Fibroblast of lung (primary cell): ENCODE measurements at regions not wholly inside any gene's neighbourhood (a gene's known extent, or its start where the extent isn't known, plus 50 kb on each side); places are given as distances from the start of the nearest gene placed in this dataset.

ENCODE experiments used
- DNase-seq, 2 donors: peaks; one replicate each; pipeline versions ENCODE4 v3.0.0 to v3.0.0-alpha.2; 2010; ENCODE audit warnings: low read depth in 2 of 2
- H2AFZ ChIP-seq: 2 replicates; pipeline ENCODE4 v1.5.1; 2012; ENCODE audit warnings: low read length, control low read depth, inconsistent platforms
- H3K27ac ChIP-seq: 2 replicates; pipeline ENCODE4 v1.5.1; 2011; ENCODE audit warnings: low read length, control low read depth; ENCODE audit not compliant: insufficient read depth
- H3K27me3 ChIP-seq: 2 replicates; pipeline ENCODE4 v1.5.1; 2011; ENCODE audit warnings: mild to moderate bottlenecking, low read length; ENCODE audit not compliant: control insufficient read depth, insufficient read depth
- H3K36me3 ChIP-seq: 2 replicates; pipeline ENCODE4 v1.5.1; 2011; ENCODE audit warnings: low read length; ENCODE audit not compliant: control insufficient read depth, insufficient read depth
- H3K4me1 ChIP-seq: 2 replicates; pipeline ENCODE4 v1.5.1; 2011; ENCODE audit warnings: low read length; ENCODE audit not compliant: control insufficient read depth, insufficient read depth; ENCODE audit errors: extremely low read depth
- H3K4me2 ChIP-seq: 2 replicates; pipeline ENCODE4 v1.5.1; 2011; ENCODE audit warnings: low read length, control low read depth; ENCODE audit not compliant: insufficient read depth; ENCODE audit errors: extremely low read depth
- H3K4me3 ChIP-seq, 4 experiments: fragments of 200-600 bp in 1 of 4; sonication (generic) in 1 of 4; replicated peaks in 1 of 4; 2 replicates each; pipeline ENCODE4 v1.5.1; 2011 to 2016; ENCODE audit warnings: low read length in 4 of 4, low read depth in 3 of 4, mild to moderate bottlenecking in 3 of 4, control low read depth in 2 of 4, inconsistent platforms in 1 of 4, mixed read lengths in 1 of 4; ENCODE audit not compliant: insufficient read depth in 1 of 4; ENCODE audit errors: control extremely low read depth in 1 of 4
- H3K79me2 ChIP-seq: 2 replicates; pipeline ENCODE4 v1.5.1; 2012; ENCODE audit warnings: mild to moderate bottlenecking, low read length, inconsistent platforms; ENCODE audit not compliant: control insufficient read depth, insufficient read depth
- H3K9ac ChIP-seq: 2 replicates; pipeline ENCODE4 v1.5.1; 2011; ENCODE audit warnings: mild to moderate bottlenecking, low read length, control low read depth; ENCODE audit not compliant: insufficient read depth
- H3K9me3 ChIP-seq: 2 replicates; pipeline ENCODE4 v1.5.1; 2012; ENCODE audit warnings: low read depth, low read length; ENCODE audit not compliant: control insufficient read depth, insufficient read depth
- H4K20me1 ChIP-seq: 2 replicates; pipeline ENCODE4 v1.5.1; 2011; ENCODE audit warnings: low read length; ENCODE audit not compliant: control insufficient read depth, insufficient read depth; ENCODE audit errors: extremely low read depth
- EZH2 ChIP-seq: IDR thresholded peaks from 2 replicates; pipeline ENCODE4 v1.5.1; 2012; ENCODE audit warnings: low read length, control low read depth, mild to moderate bottlenecking; ENCODE audit errors: missing control alignments
- TF ChIP-seq, protein P1 (sequence below), 2 donors: IDR thresholded peaks in 1 of 2; conservative IDR thresholded peaks in 1 of 2; 1 replicate in 1 of 2; 2 replicates in 1 of 2; pipeline ENCODE4 v1.5.1; 2011 to 2012; ENCODE audit warnings: low read length in 2 of 2, control low read depth in 1 of 2, inconsistent platforms in 1 of 2, low read depth in 1 of 2, mild to moderate bottlenecking in 1 of 2

DNA sequence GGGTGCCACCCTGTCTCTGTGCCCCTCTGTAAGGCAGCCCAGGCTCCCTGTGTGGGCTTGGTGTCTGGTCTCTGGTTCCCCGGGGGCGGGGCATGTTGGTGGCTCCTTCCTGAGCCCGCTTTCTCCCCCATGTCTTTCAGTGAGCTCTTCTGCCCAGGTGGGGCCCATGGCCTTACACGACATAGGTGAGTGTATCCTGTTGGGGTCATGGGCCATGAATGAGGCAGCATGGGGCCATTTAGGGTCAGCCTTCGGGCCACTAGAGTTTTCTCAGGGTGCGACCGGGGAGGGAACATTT is 195.1 kb downstream of the UBE3A start:
- H3K4me3 ChIP-seq: no peak overlapping the region
- no peaks in the 10 kb centered on the region for H3K4me1 ChIP-seq
- no peaks in the 10 kb centered on the region for H3K79me2 ChIP-seq
- H3K9ac ChIP-seq: no peak overlapping the region
- no peak overlapping the region for H3K27ac ChIP-seq
- no peak for DNase-seq
- H3K4me2 ChIP-seq: no peak overlapping the region
- H3K27me3 ChIP-seq: no peaks in the 10 kb centered on the region
- no peak overlapping the region for H2AFZ ChIP-seq
- H3K9me3 ChIP-seq: no peaks in the 10 kb centered on the region
- H3K36me3 ChIP-seq: no peaks in the 10 kb centered on the region
- TF ChIP-seq EZH2: no peak
- TF ChIP-seq, protein P1, sequence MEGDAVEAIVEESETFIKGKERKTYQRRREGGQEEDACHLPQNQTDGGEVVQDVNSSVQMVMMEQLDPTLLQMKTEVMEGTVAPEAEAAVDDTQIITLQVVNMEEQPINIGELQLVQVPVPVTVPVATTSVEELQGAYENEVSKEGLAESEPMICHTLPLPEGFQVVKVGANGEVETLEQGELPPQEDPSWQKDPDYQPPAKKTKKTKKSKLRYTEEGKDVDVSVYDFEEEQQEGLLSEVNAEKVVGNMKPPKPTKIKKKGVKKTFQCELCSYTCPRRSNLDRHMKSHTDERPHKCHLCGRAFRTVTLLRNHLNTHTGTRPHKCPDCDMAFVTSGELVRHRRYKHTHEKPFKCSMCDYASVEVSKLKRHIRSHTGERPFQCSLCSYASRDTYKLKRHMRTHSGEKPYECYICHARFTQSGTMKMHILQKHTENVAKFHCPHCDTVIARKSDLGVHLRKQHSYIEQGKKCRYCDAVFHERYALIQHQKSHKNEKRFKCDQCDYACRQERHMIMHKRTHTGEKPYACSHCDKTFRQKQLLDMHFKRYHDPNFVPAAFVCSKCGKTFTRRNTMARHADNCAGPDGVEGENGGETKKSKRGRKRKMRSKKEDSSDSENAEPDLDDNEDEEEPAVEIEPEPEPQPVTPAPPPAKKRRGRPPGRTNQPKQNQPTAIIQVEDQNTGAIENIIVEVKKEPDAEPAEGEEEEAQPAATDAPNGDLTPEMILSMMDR (conservative IDR thresholded peaks at IDR 0.05 in 1 of 2, IDR thresholded peaks at IDR 0.05 in 1 of 2; ENCODE audit: low read depth in 1 of 2, low read length in 2 of 2): no peak
- no peaks in the 10 kb centered on the region for H4K20me1 ChIP-seq

DNA sequence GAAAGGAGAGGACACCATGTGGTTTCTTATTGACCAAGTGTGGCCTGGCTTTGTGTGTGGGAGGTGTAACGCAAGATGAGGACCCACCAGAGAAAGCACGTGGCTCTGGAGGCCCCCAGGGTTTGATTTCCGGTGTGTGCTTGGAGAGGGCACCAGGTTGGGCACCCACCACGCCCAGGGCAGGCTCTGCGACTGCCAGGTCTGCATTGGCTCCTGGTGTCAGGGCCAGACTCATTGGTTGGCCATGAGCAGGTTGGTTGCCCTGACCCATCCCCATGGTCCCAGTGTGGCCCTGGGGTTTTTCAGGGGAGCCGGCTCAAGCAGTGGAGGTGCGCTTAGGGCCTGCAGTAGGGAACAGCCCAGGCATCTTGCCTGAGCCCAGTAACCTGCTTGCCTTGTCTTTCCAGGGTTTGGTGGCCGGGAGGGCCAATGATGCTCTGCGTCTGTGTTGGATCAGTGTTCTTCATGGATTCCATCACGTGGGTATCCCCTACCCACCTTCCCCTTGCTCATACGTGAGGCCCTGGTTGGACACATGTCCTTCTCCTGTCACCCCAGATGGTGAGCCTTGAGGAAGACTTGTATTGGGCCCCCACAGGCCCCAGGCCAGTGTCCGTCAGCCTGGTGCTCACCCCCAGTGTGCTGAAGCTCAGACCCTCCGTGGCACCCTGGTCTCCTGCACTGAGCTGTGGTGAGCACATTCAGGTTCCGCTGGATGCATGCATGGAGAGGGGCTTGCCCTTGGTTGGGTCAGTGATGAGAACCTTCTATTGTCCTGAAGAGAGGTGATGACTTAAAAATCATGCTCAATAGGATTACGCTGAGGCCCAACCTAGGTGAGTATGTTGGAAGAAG is 193.9 kb downstream of the UBE3A start:
- H3K4me3 ChIP-seq: no peak overlapping the region
- H2AFZ ChIP-seq: no peak overlapping the region
- H3K79me2 ChIP-seq: no peaks in the 10 kb centered on the region
- H3K9me3 ChIP-seq: no peaks in the 10 kb centered on the region
- no peaks in the 10 kb centered on the region for H3K36me3 ChIP-seq
- TF ChIP-seq, protein P1 (conservative IDR thresholded peaks at IDR 0.05 in 1 of 2, IDR thresholded peaks at IDR 0.05 in 1 of 2; ENCODE audit: low read depth in 1 of 2, low read length in 2 of 2): no peak
- no peak for TF ChIP-seq EZH2
- no peaks in the 10 kb centered on the region for H3K4me1 ChIP-seq
- H3K4me2 ChIP-seq: no peak overlapping the region
- no peak overlapping the region for H3K27ac ChIP-seq
- H4K20me1 ChIP-seq: no peaks in the 10 kb centered on the region
- DNase-seq: no peak
- no peak overlapping the region for H3K9ac ChIP-seq
- H3K27me3 ChIP-seq: no peaks in the 10 kb centered on the region

DNA sequence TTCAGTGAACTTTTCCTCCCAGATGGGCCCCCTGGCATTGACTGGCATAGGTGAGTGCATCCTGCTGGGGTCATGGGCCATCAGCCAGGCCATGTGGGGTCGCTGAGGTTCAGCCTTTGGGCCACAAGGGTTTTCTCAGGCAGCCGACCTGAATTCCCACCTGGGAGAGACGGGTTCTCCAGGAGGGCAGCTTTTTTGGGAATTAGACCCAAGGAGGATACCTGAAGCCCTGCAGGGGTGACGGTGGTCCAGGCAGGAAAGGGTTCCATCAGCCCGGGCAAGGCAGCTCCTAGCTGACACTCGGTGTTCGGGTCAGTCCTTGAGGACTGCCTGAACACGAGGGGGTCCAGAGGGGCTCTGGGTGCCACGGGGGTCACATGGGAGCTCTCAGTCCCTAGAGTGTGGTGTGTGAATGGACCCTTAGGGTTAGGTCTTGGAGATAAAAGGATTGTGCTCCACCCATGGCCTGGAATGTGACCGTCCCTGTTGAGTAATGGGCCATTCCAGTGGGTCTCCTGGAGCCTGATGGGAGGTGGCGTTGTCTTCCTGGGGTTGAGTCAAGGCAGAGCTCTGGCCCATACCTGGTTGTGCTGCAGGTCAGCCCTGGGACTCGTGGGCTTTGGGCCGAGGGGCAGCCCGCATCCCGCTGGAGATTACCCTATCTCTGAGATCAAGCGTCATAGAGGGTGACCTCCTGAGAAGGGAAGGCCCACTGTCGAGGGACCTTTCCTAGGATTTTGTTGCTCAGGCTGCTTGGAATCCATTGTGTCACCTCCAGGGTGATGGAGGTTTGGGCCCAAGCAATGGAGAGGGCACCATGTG is 192.8 kb downstream of the UBE3A start:
- H3K4me3 ChIP-seq: no peak overlapping the region
- H4K20me1 ChIP-seq: no peaks in the 10 kb centered on the region
- H3K4me2 ChIP-seq: no peak overlapping the region
- H3K27me3 ChIP-seq: no peaks in the 10 kb centered on the region
- no peaks in the 10 kb centered on the region for H3K79me2 ChIP-seq
- no peak for TF ChIP-seq EZH2
- TF ChIP-seq, protein P1 (conservative IDR thresholded peaks at IDR 0.05 in 1 of 2, IDR thresholded peaks at IDR 0.05 in 1 of 2; ENCODE audit: low read depth in 1 of 2, low read length in 2 of 2): no peak
- no peaks in the 10 kb centered on the region for H3K36me3 ChIP-seq
- no peaks in the 10 kb centered on the region for H3K4me1 ChIP-seq
- no peak overlapping the region for H3K9ac ChIP-seq
- no peaks in the 10 kb centered on the region for H3K9me3 ChIP-seq
- no peak for DNase-seq
- H2AFZ ChIP-seq: no peak overlapping the region
- no peak overlapping the region for H3K27ac ChIP-seq
